Loucy (cell line): ENCODE measurements at regions not wholly inside any gene's neighbourhood (a gene's known extent, or its start where the extent isn't known, plus 50 kb on each side); places are given as distances from the start of the nearest gene placed in this dataset.

Source experiments
- H2AFZ ChIP-seq: fragments of 200-600 bp; sonication (generic); 2 replicates; pipeline ENCODE4 v1.6.0; 2016; ENCODE audit warnings: antibody characterized with exemption, mild to moderate bottlenecking, low read length, moderate library complexity
- H3F3A ChIP-seq: fragments of 200-600 bp; 2 replicates; pipeline ENCODE4 v1.6.0; 2016; ENCODE audit warnings: antibody characterized with exemption, low read depth, mild to moderate bottlenecking
- H3K27me3 ChIP-seq: fragments of 200-600 bp; sonication (generic); 2 replicates; pipeline ENCODE4 v1.6.1; 2014; ENCODE audit warnings: low read length, mild to moderate bottlenecking; ENCODE audit not compliant: insufficient read depth, poor library complexity, severe bottlenecking
- H3K36me3 ChIP-seq: fragments of 200-600 bp; sonication (generic); 2 replicates; pipeline ENCODE4 v1.6.1; 2016; ENCODE audit warnings: low read length; ENCODE audit not compliant: insufficient read depth
- H3K4me1 ChIP-seq: fragments of 200-600 bp; sonication (generic); 2 replicates; pipeline ENCODE4 v1.5.1; 2014; ENCODE audit warnings: low read length, mild to moderate bottlenecking; ENCODE audit not compliant: insufficient read depth, poor library complexity, severe bottlenecking
- H3K4me2 ChIP-seq: fragments of 200-600 bp; sonication (generic); 2 replicates; pipeline ENCODE4 v1.6.0; 2014; ENCODE audit warnings: antibody characterized with exemption, low read length, low read depth, mild to moderate bottlenecking; ENCODE audit not compliant: poor library complexity, severe bottlenecking
- H3K4me3 ChIP-seq: fragments of 200-600 bp; sonication (generic); 2 replicates; pipeline ENCODE4 v1.5.1; 2014; ENCODE audit warnings: low read length, mild to moderate bottlenecking, mixed read lengths; ENCODE audit not compliant: poor library complexity, severe bottlenecking
- H3K79me2 ChIP-seq: fragments of 200-600 bp; sonication (generic); 2 replicates; pipeline ENCODE4 v1.6.1; 2014; ENCODE audit warnings: low read length; ENCODE audit not compliant: insufficient read depth
- H3K9ac ChIP-seq: fragments of 200-600 bp; sonication (generic); 2 replicates; pipeline ENCODE4 v1.6.0; 2014; ENCODE audit warnings: mild to moderate bottlenecking, low read depth, low read length, moderate library complexity; ENCODE audit not compliant: poor library complexity, severe bottlenecking
- H3K9me2 ChIP-seq: fragments of 200-600 bp; sonication (generic); replicated peaks from 2 replicates; pipeline ENCODE4 v1.6.1; 2016; ENCODE audit warnings: low read depth, low read length, mixed read lengths
- H3K9me3 ChIP-seq: fragments of 200-600 bp; sonication (generic); 2 replicates; pipeline ENCODE4 v1.6.1; 2014; ENCODE audit warnings: mild to moderate bottlenecking, antibody characterized with exemption, low read length, low read depth; ENCODE audit not compliant: insufficient read depth
- H4K20me1 ChIP-seq: fragments of 200-600 bp; sonication (generic); 2 replicates; pipeline ENCODE4 v1.6.0; 2014; ENCODE audit warnings: antibody characterized with exemption, low read length, mild to moderate bottlenecking; ENCODE audit not compliant: insufficient read depth, poor library complexity, severe bottlenecking
- CTCF ChIP-seq: fragments of 200-600 bp; sonication (generic); conservative IDR thresholded peaks from 2 replicates; pipeline ENCODE4 v1.5.1; 2014; ENCODE audit warnings: mild to moderate bottlenecking, antibody characterized with exemption, low read length
- EZH2phosphoT487 ChIP-seq: fragments of 200-600 bp; IDR thresholded peaks from 2 replicates; pipeline ENCODE4 v1.6.1; 2018; ENCODE audit warnings: antibody characterized with exemption, mild to moderate bottlenecking, moderate library complexity, borderline replicate concordance

GRCh38 chr3:145604851-145605250 is 556.1 kb downstream of the PLOD2 start:
- no peak overlapping the region for H3K4me3 ChIP-seq
- no peaks in the 10 kb centered on the region for H3K9me2 ChIP-seq
- no peaks in the 10 kb centered on the region for H3K36me3 ChIP-seq
- H3K9ac ChIP-seq = no peak overlapping the region
- H3K9me3 ChIP-seq = no peaks in the 10 kb centered on the region
- H4K20me1 ChIP-seq = no peaks in the 10 kb centered on the region
- H3F3A ChIP-seq = no peaks in the 10 kb centered on the region
- no peaks in the 10 kb centered on the region for H3K79me2 ChIP-seq
- H3K4me1 ChIP-seq = no peaks in the 10 kb centered on the region
- no peak overlapping the region for H3K4me2 ChIP-seq
- no peaks in the 10 kb centered on the region for H3K27me3 ChIP-seq
- no peak overlapping the region for H2AFZ ChIP-seq
- TF ChIP-seq CTCF = no peak
- no peak for TF ChIP-seq EZH2phosphoT487

GRCh38 chr3:145620002-145620401 is 541.0 kb downstream of the PLOD2 start:
- Histone ChIP-seq H3K79me2 (no peaks in the 10 kb centered on the region), H3F3A (no peaks in the 10 kb centered on the region), H3K9me3 (no peaks in the 10 kb centered on the region; the same call in 1 of the 2 replicates), H3K9me2 (no peaks in the 10 kb centered on the region), H3K27me3 (no peaks in the 10 kb centered on the region), H3K9ac (no peak overlapping the region), H3K4me1 (no peaks in the 10 kb centered on the region), H2AFZ (no peak overlapping the region), H3K4me3 (no peak overlapping the region), H4K20me1 (no peaks in the 10 kb centered on the region), H3K36me3 (no peaks in the 10 kb centered on the region), H3K4me2 (no peak overlapping the region)
- TF ChIP-seq EZH2phosphoT487 (no peak), CTCF (no peak)

GRCh38 chr3:145620486-145620885 is 540.5 kb downstream of the PLOD2 start:
- H3K4me2 ChIP-seq = no peak overlapping the region
- H3K9ac ChIP-seq = no peak overlapping the region
- no peak overlapping the region for H2AFZ ChIP-seq
- no peaks in the 10 kb centered on the region for H3K27me3 ChIP-seq
- H3K9me2 ChIP-seq = no peaks in the 10 kb centered on the region
- H3F3A ChIP-seq = no peaks in the 10 kb centered on the region
- no peaks in the 10 kb centered on the region for H3K36me3 ChIP-seq
- H3K79me2 ChIP-seq = no peaks in the 10 kb centered on the region
- no peaks in the 10 kb centered on the region; the same call in 1 of the 2 replicates for H3K9me3 ChIP-seq
- no peak overlapping the region for H3K4me3 ChIP-seq
- TF ChIP-seq CTCF (no peak), EZH2phosphoT487 (no peak)
- no peaks in the 10 kb centered on the region for H4K20me1 ChIP-seq
- no peaks in the 10 kb centered on the region for H3K4me1 ChIP-seq
